NCI-H1105 treated with DMSO at 0.1 percent for 48 hours (cell line): ENCODE measurements at regions not wholly inside any gene's neighbourhood (a gene's known extent, or its start where the extent isn't known, plus 50 kb on each side); places are given as distances from the start of the nearest gene placed in this dataset.

Experiments used
- DNase-seq: peaks from one replicate; lab custom pipeline; 2025; lab: John Stamatoyannopoulos, UW

DNA sequence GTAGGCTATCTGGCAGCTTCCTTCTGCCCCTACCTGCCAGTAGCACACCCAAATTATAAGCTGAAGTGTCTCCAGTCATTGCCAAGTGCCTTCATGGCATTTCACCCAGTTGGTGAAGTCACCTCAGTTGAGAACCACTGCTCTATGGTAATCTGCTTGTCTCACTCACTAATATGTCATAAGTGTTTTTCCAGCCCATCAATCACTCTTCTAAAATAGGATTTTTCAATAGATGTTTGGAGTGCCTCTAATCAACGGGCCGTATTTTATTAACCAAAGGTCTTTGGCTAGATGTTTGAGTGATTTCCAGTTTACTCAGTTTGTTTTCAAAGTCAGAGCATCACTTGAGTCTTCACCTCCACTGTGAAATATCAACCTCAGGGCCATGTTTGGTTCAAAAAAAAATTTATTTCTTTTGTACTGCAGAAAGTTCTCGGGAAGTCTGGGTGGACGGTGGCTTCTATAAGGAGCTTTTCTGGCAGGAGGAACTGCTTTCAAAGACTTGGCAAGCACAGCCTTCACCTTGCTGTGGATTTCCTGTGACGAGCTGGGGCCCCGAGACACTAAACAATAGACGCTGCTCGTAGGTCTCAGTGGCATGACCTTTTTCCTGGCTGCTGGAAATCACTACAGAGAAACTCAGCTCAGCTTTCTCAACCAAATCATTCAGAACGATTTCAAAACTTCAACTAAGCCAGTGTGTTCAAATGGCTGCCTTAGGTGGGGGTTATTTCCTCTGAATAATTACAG is 95.2 kb upstream of the FOXF1 start:
- no peak for DNase-seq

DNA sequence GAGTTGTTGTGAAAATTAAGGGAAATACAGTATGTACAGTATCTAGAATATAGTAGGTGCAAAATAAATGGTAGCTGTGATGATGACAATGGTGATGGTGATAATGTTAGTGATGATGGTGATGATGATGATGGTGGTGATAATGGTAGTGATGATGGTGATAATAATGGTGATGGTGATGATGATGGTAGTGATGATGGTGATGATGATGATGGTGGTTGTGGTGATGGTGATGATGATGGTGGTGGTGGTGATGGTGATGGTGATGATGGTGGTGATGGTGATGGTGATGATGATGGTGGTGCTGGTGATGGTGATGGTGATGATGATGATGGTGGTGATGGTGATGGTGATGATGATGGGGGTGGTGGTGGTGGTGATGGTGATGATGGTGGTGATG is 91.3 kb upstream of the FOXF1 start:
- no peak for DNase-seq

GRCh38 chr16:86419518-86419917 is 90.8 kb upstream of the FOXF1 start:
- DNase-seq, result no peak

DNA sequence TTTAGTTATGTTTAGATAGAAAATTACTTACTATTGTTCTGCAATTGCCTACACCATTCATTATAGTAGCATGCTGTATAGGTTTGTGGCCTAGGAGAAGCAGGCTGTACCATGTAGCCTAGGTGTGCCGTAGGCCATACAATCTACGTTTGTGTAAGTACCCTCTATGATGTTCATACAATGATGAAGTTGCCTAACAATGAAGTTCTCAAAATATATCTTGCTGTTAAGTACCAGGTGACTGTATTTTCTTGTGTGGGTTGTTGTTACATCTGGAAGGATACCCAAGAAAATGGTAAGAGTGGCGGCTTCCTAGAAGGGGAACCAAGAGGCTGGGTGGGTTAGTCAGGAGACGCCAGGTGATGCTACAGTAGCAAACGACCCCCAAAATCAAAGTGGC is 88.3 kb upstream of the FOXF1 start:
- DNase-seq, result no peak

GRCh38 chr16:86424398-86424797 is 85.9 kb upstream of the FOXF1 start:
- DNase-seq, result no peak

DNA sequence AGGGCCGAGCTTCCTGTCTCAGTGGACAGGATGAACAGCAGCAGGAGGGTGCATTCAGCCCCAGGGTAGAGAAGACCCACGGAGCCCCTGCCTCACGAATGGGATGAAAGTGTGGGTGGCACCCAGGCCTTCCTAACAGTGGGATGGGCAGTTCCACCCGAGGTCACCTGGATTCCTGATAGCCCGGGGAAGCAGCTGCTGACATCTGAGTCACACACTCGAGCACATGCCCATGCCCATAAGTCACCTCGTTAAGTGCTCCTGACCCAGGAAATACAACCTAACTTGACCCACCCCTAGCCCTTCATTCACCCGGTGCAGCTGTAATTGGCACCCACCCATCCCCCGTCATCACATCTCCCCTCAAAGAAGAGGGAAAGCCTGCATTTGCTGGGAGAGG is 85.3 kb upstream of the FOXF1 start:
- no peak for DNase-seq

GRCh38 chr16:86426063-86426642 is 84.2 kb upstream of the FOXF1 start:
- DNase-seq, result no peak

DNA sequence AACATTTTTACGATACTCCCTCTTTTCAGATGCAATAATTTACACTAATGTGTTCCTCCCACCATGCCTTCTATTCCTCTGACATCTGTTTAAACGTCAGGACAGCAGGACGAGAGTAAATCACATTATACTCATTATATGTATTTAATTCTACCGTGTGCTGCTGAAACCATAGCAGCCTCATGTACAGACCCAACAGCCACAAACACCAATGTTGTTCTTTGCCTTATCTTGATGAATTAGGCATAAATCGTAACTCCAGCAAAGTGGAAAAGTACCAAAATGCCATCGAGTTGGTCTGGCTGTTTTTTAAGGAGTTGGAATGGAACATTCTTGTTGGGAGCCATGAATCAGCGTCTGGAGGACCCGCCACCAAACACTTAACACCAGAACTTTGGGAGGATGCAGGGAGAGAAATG is 82.9 kb upstream of the FOXF1 start:
- DNase-seq, result no peak

DNA sequence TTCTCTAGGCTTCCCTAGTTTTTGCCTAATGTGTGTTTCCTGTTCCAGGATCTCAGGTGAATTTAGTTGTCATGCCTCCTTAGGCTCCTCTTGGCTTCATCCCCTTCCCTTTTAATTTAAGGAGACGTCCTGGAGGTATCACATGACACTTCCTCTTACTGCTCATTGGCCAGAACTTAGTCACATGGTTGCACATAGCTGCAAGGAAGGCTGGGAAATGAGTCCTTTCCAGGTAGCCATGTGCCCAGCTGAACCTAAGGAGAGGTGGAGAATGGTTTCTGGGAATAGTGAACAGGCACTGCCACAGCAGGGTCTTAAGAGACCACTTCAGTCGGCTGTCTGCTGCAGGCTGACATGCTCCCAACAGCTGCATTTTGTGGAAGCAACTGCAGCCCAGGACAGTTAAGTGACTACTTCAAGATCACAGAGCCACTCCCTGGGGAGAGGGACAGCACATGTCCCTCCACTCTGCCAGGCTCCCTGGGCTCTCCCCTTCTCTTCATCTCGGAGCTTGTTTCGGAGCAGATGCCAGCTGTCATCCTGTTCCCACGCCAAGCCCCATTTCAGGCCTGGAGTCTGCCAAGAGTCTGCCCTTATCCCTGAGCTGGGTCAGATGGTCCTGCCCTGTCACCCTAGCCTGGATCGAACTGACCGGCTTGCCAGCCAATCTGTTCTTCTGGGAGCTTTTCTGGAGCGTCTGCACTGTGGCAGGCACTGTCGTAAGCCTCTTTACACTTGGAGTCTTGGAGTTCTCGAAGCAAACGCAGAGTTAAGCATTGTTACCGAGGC is 81.4 kb upstream of the FOXF1 start:
- no peak for DNase-seq

DNA sequence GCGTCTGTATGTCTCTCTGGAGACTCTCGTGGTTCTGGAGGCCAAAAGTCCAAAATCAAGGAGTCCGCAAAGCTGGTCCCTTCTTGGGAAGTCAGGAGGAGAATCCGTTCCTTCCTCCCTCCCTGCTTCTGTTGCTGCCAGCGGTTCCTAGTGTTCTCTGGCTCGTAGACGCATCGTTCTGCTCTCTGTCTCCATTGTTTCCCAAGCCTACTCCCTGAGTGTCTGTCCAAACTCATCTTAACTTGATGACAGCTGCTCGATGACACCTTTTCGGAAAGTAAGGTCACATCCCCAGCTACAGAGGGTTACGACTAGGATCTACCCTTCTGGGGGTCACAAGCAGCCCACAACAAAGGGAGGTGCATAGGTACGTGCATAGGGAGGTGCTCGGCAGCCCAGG is 80.7 kb upstream of the FOXF1 start:
- DNase-seq, result no peak

- no peak for DNase-seq
Observed at GRCh38 chr16:86430814-86431213, 79.5 kb upstream of the FOXF1 start.

DNA sequence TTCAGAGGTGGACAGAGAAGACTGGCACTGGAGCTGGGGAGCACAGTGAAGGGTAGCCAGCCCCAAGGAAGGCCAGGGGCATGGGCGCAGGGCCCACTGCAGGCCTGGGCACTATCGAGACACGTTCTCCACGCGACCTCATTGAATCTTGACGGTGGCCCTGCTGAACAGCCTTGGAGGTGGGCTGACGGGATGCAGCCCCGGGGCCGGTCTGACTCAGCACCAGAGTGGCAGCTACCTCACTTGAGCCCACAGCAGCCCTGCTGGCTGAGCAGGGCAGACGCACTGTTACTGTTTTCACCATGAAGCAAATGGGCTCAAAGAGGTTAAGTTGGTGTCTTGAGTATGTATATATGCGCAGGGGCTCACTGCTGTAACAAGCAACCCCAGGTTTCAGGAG is 78.8 kb upstream of the FOXF1 start:
- DNase-seq, result no peak

DNA sequence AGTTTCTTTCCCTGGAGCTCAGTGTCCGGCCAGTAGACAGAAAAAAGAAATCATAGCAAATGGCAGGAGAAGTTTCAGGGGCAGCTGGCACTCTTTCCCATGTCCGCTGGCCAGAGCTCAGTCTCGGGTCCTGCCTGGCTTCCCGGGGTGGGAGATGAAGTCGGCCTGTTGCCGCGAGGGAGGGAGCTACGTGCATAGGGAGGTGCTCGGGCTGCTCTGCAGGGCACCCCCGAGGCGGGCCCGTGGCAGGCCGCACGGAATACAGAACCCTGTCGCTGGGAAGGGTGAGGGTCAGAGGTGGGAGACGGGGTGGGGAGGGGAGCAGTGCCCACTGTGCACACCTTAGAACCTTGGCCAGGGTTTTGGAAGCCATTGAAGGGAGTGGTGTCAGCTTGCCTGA is 78.3 kb upstream of the FOXF1 start:
- no peak for DNase-seq

GRCh38 chr16:86432691-86433090 is 77.6 kb upstream of the FOXF1 start:
- DNase-seq, result no peak

GRCh38 chr16:86436466-86437185 is 73.7 kb upstream of the FOXF1 start:
- DNase-seq, result no peak

GRCh38 chr16:86437348-86437747 is 73.0 kb upstream of the FOXF1 start:
- DNase-seq, result no peak

DNA sequence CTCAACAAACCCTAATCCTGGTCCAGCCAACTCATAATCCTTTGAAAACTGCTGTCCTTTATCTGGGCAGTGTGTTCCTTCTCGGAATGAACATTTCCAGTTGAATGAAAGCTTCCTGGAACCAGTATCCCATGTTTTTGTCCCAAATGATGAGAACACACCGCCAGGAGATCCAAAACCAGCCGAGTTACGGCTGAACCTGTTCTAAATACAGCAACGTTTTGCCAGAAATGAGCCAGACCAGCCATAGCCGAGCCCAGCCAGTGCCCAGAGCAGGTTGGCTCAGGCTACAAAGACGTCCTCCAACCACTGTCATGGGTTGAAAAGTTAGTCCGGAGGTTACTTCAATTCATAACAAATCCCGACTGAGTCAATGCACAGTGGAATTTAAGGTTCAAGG is 67.6 kb upstream of the FOXF1 start:
- no peak for DNase-seq

DNA sequence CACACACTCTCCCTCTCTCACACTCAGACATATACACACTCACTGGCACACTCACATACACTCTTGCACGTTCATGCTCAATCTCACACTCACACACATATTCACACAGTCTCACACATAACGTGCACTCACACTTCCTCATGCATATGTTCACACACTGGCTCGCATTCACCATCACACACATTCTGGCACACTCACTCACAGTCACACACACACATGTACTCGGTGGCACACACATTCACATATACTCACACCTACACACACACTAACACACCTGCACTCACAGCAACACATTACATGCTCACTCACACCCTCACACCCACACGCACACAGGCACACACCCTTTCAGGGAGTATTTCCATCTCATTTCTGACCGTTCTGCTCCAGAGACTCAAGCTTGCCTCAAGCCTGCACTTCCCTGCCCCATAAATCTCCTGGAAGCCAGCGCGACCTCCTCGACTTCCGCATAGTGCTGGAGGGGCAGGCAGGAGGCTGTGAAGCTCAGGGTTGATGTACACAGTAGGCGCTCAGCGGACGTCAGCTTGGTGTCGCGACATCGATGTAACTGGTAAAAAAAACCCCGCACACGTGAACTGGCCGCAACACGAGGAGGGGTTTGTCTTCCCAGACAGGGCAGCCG is 66.7 kb upstream of the FOXF1 start:
- DNase-seq, result no peak

DNA sequence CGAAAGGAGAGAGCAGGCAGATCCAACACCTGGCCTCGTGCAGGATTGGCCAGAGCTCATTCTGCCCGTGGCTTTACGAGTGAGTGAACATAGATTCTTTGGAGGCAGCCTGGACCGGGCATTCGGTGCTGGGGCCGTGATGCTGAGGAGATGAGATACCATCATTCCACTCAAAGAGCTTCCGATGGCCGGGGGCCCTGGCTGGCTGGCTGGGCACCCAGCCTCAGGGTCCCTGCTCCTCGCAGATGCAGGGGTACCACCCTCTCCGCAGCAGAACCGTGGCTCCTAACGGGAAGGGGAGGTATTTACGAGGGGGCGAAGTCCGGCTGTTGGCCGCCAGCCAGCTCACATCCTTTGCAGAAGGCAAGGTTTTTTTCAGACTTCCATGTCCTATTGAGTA is 66.1 kb upstream of the FOXF1 start:
- DNase-seq, result peak; percentile 4

DNA sequence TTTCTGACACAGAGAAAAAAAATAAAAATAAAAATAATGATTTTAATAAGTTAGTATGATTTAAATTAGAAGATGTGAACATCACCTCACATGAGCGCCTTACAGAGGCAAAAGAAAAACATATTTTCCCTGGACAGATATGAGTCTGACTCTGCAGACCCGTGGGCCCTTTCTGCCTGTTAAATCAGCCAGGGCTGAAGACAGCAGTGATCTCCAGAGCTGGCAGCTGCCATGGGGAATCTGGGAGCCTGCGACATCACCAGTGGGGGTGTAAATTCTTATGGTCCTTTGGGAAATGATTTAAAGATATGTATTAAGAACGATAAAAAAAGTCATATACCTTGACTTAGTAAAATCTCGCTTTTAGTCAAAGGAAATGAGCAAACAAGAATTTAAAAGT is 65.7 kb upstream of the FOXF1 start:
- no peak for DNase-seq

DNA sequence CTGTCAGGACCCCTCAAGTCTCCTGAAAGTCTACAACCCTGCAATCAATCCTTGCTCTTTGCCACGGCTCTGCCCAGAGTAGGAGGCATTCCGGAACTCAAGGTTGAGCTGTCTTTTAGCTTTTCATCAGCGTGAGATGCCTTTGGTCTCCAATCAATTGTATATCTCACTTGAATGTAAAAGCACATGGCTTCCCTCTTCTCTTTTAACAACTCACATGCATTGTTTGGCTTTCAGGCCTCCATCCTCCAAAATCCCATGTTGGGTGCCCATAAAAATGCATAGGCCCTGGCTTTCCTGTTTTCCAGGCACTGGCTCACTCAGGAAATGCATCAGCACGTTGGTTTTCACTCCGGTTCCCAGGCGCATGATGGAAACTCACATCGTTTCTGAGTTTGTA is 64.0 kb upstream of the FOXF1 start:
- DNase-seq, result no peak

DNA sequence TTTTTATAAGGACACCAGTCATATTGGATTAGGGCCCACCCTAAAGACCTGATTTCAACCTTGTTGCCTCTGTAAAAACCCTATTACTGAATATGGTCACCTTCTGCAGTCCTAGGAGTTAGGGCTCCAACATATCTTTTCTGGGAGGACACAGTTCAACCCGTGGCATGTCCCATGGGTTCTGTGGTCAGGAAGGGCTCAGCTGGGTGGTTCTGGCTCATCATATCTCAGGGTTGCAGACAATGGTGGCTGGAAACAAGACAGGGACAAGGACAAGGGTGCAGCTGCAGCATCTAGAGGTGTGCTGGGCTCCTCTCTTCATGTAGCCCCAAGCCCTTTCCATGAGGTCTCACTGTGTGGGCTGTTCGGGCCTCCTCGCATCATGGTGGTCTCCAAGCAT is 63.1 kb upstream of the FOXF1 start:
- DNase-seq, result no peak
